ENCODE measurements at regions not wholly inside any gene's neighbourhood (a gene's known extent, or its start where the extent isn't known, plus 50 kb on each side); places are given as distances from the start of the nearest gene placed in this dataset.

- TF ChIP-seq CTCF (IDR thresholded peaks at IDR 0.05) (no peak), POLR2A (IDR thresholded peaks at IDR 0.05) (no peak)
Observed at GRCh38 chr13:84208246-84208910, 326.1 kb upstream of the SLITRK1 start.
